H9 (cell line): ENCODE measurements at regions not wholly inside any gene's neighbourhood (a gene's known extent, or its start where the extent isn't known, plus 50 kb on each side); places are given as distances from the start of the nearest gene placed in this dataset.
A peak's percentile ranks its signal among the peaks of the same experiment; 100 is the strongest.

Source experiments
- DNase-seq: peaks from one replicate; pipeline ENCODE4 v3.0.0-alpha.2; 2017
- H2AFZ ChIP-seq: one replicate; pipeline ENCODE4 v1.6.1; 2013; ENCODE audit warnings: mild to moderate bottlenecking, low read length, control low read depth, moderate library complexity
- H2AK5ac ChIP-seq: 2 replicates; pipeline ENCODE4 v1.6.1; 2013; ENCODE audit warnings: low read length, control low read depth, mixed read lengths; ENCODE audit not compliant: insufficient read length
- H2BK120ac ChIP-seq: one replicate; pipeline ENCODE4 v1.6.1; 2013; ENCODE audit warnings: low read depth, mild to moderate bottlenecking, low read length, control low read depth, inconsistent platforms; ENCODE audit not compliant: poor library complexity, severe bottlenecking
- H2BK12ac ChIP-seq: 2 replicates; pipeline ENCODE4 v1.6.1; 2013; ENCODE audit warnings: low read length, control low read depth, mixed read lengths, low read depth; ENCODE audit not compliant: insufficient read length
- H2BK15ac ChIP-seq: 2 replicates; pipeline ENCODE4 v1.6.1; 2013; ENCODE audit warnings: low read depth, low read length, control low read depth
- H2BK20ac ChIP-seq: one replicate; pipeline ENCODE4 v1.6.1; 2013; ENCODE audit warnings: low read depth, mild to moderate bottlenecking, low read length, control low read depth, inconsistent platforms; ENCODE audit not compliant: poor library complexity, severe bottlenecking
- H2BK5ac ChIP-seq: 2 replicates; pipeline ENCODE4 v1.6.1; 2013; ENCODE audit warnings: low read length, control low read depth, mixed read lengths; ENCODE audit not compliant: insufficient read length
- H3K14ac ChIP-seq: 2 replicates; pipeline ENCODE4 v1.6.1; 2013; ENCODE audit warnings: low read length, control low read depth; ENCODE audit not compliant: insufficient read depth
- H3K18ac ChIP-seq: 2 replicates; pipeline ENCODE4 v1.6.1; 2013; ENCODE audit warnings: low read depth, mild to moderate bottlenecking, mixed read lengths, low read length, control low read depth; ENCODE audit not compliant: insufficient read length
- H3K23ac ChIP-seq: 2 replicates; pipeline ENCODE4 v1.6.1; 2013; ENCODE audit warnings: low read length, control low read depth, mixed read lengths, low read depth; ENCODE audit not compliant: insufficient read length
- H3K23me2 ChIP-seq: 2 replicates; pipeline ENCODE4 v1.6.1; 2013; ENCODE audit warnings: low read depth, mild to moderate bottlenecking, mixed read lengths, low read length, control low read depth; ENCODE audit not compliant: insufficient read length, poor library complexity, severe bottlenecking
- H3K27ac ChIP-seq: 2 replicates; pipeline ENCODE4 v1.5.1; 2013; ENCODE audit warnings: low read length, control low read depth, mixed read lengths, low read depth; ENCODE audit not compliant: insufficient read length
- H3K27me3 ChIP-seq: 2 replicates; pipeline ENCODE4 v1.6.1; 2013; ENCODE audit warnings: low read length, control low read depth, inconsistent platforms; ENCODE audit not compliant: insufficient read depth
- H3K4ac ChIP-seq: 2 replicates; pipeline ENCODE4 v1.6.1; 2013; ENCODE audit warnings: low read depth, mild to moderate bottlenecking, control low read depth, inconsistent platforms, low read length, moderate library complexity
- H3K4me1 ChIP-seq: 2 replicates; pipeline ENCODE4 v1.6.1; 2013; ENCODE audit warnings: low read length, control low read depth, inconsistent platforms; ENCODE audit not compliant: insufficient read depth
- H3K4me2 ChIP-seq: 2 replicates; pipeline ENCODE4 v1.6.1; 2013; ENCODE audit warnings: low read length, control low read depth, mixed read lengths; ENCODE audit not compliant: insufficient read length, insufficient read depth
- H3K56ac ChIP-seq: 2 replicates; pipeline ENCODE4 v1.6.1; 2013; ENCODE audit warnings: low read depth, mild to moderate bottlenecking, mixed read lengths, low read length, control low read depth; ENCODE audit not compliant: insufficient read length
- H3K79me1 ChIP-seq: 2 replicates; pipeline ENCODE4 v1.6.1; 2013; ENCODE audit warnings: low read depth, mild to moderate bottlenecking, moderate library complexity, low read length, control low read depth, inconsistent platforms; ENCODE audit not compliant: insufficient read depth, poor library complexity, severe bottlenecking
- H3K79me2 ChIP-seq: 2 replicates; pipeline ENCODE4 v1.6.1; 2013; ENCODE audit warnings: low read length, control low read depth, inconsistent platforms; ENCODE audit not compliant: insufficient read depth
- H3K9ac ChIP-seq: 2 replicates; pipeline ENCODE4 v1.6.1; 2013; ENCODE audit warnings: low read length, control low read depth, mixed read lengths; ENCODE audit not compliant: insufficient read length; ENCODE audit errors: extremely low read depth
- H3K9me3 ChIP-seq: one replicate; pipeline ENCODE4 v1.6.1; 2013; ENCODE audit warnings: low read depth, low read length, inconsistent platforms; ENCODE audit not compliant: control insufficient read depth
- H3T11ph ChIP-seq: one replicate; pipeline ENCODE4 v1.6.1; 2013; ENCODE audit warnings: mild to moderate bottlenecking, low read length, control low read depth, inconsistent platforms
- H4K20me1 ChIP-seq: one replicate; pipeline ENCODE4 v1.6.1; 2013; ENCODE audit not compliant: control insufficient read depth, insufficient read length, insufficient read depth
- H4K5ac ChIP-seq: 2 replicates; pipeline ENCODE4 v1.6.1; 2013; ENCODE audit warnings: low read depth, mild to moderate bottlenecking, mixed read lengths, low read length, control low read depth; ENCODE audit not compliant: insufficient read length
- H4K8ac ChIP-seq: replicated peaks from 2 replicates; pipeline ENCODE4 v1.6.1; 2013; ENCODE audit warnings: low read length, control low read depth, mixed read lengths, low read depth; ENCODE audit not compliant: insufficient read length
- H4K91ac ChIP-seq: 2 replicates; pipeline ENCODE4 v1.6.1; 2013; ENCODE audit warnings: low read depth, mild to moderate bottlenecking, moderate library complexity, mixed read lengths, low read length, control low read depth; ENCODE audit not compliant: insufficient read length
- H3K27ac Mint-ChIP-seq, 3 experiments: 2 replicates in 2 of 3; 3 replicates in 1 of 3; pipeline ENCODE4 v1.8.0; 2020 to 2021; ENCODE audit warnings: mixed read lengths in 3 of 3, mild to moderate bottlenecking in 1 of 3, moderate library complexity in 1 of 3
- H3K27me3 Mint-ChIP-seq: 2 replicates; pipeline ENCODE4 v1.8.0; 2021; ENCODE audit warnings: low read depth, mild to moderate bottlenecking, moderate library complexity, mixed read lengths
- H3K36me3 Mint-ChIP-seq, 3 experiments: 2 replicates in 2 of 3; 3 replicates in 1 of 3; pipeline ENCODE4 v1.8.0; 2020 to 2021; ENCODE audit warnings: low read depth in 3 of 3, mixed read lengths in 3 of 3; ENCODE audit not compliant: insufficient read depth in 1 of 3
- H3K4me1 Mint-ChIP-seq, 2 experiments: 2 replicates each; pipeline ENCODE4 v1.8.0; 2020; ENCODE audit warnings: mixed read lengths in 2 of 2
- H3K4me3 Mint-ChIP-seq, 2 experiments: 2 replicates in 1 of 2; 3 replicates in 1 of 2; pipeline ENCODE4 v1.8.0; 2020 to 2021; ENCODE audit warnings: mild to moderate bottlenecking in 2 of 2, mixed read lengths in 2 of 2, moderate library complexity in 1 of 2
- H3K9me3 Mint-ChIP-seq, 2 experiments: 2 replicates in 1 of 2; 3 replicates in 1 of 2; pipeline ENCODE4 v1.8.0; 2020; ENCODE audit warnings: mild to moderate bottlenecking in 2 of 2, mixed read lengths in 2 of 2, moderate library complexity in 1 of 2
- CTCF ChIP-seq: fragments of 200-600 bp; sonication (generic); conservative IDR thresholded peaks from 3 replicates; pipeline ENCODE4 v1.8.0; 2021; ENCODE audit warnings: antibody characterized with exemption, mild to moderate bottlenecking
- WGBS: extraction: QIAGEN DNeasy Blood & Tissue Kit; methylation state at CpG from one replicate; pipeline ENCODE4 v1.1.7; 2013; ENCODE audit warnings: missing lambda C conversion rate, low lambda C conversion rate, mixed read lengths; ENCODE audit not compliant: insufficient read length; ENCODE audit errors: extremely low coverage; 5-methylcytosine and 5-hydroxymethylcytosine counted together

DNA sequence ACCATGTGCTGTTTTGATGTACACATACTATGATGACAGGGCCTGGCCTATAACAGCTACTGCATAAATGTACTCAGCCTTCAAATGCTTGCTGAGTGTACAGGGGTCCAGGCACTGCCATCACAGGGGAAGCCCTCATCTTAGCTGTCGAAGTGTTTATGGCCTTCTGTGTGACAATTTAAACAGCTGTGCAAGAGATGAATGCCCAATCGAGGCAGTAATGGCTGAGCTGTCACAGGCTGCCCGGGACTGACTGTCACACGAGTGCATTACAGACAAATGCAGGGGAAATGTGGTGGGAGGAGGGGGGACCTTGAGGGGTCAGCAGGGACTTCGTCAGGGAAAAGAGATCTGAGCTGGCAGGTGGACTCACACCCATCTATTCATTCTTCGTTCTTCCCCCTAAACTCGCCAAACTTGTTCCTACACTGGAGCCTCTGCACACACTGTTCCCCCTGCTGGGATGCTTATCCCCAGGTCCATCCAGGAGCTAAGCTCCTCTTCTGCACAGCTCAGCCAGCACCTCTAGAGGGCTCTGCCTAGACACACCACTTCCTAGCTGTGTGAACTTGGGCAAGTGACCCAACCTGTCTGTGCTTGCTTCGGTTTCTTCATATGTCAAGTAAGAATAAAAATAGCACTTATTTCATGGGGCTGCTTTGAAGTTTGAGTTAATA lies 156.2 kb upstream of the IQSEC1 start:
- Histone ChIP-seq H2BK12ac (no peak overlapping the region), H3K18ac (no peak overlapping the region), H2BK5ac (no peak overlapping the region), H3K27ac (no peak overlapping the region), H4K91ac (no peak overlapping the region), H3K23me2 (no peaks in the 10 kb centered on the region), H3K14ac (no peak overlapping the region), H2AK5ac (no peak overlapping the region), H3K4ac (no peak overlapping the region), H3K9ac (no peak overlapping the region), H3T11ph (no peak overlapping the region), H3K79me1 (no peaks in the 10 kb centered on the region), H3K79me2 (no peaks in the 10 kb centered on the region), H2BK20ac (no peak overlapping the region), H3K56ac (no peak overlapping the region), H3K9me3 (no peaks in the 10 kb centered on the region), H2BK120ac (no peak overlapping the region), H4K5ac (no peak overlapping the region), H3K4me2 (no peak overlapping the region), H3K23ac (no peak overlapping the region), H3K4me1 (no peaks in the 10 kb centered on the region), H2BK15ac (no peak overlapping the region), H4K8ac (no peak overlapping the region), H4K20me1 (no peaks in the 10 kb centered on the region), H3K27me3 (no peaks in the 10 kb centered on the region), H2AFZ (no peak overlapping the region)
- no CpG with 5 or more reads among the region's 8 CpGs for WGBS
- H3K36me3 Mint-ChIP-seq: no peaks in the 10 kb centered on the region
- H3K4me3 Mint-ChIP-seq: no peak overlapping the region; a peak in 1 of 5 replicates
- peak; percentile 76 for TF ChIP-seq CTCF
- peaks cover 8 to 26% of the 10 kb centered on the region in 2 experiments; a peak in 3 of 4 replicates for H3K4me1 Mint-ChIP-seq
- H3K9me3 Mint-ChIP-seq: no peaks in the 10 kb centered on the region
- no peak overlapping the region for H3K27ac Mint-ChIP-seq
- no peaks in the 10 kb centered on the region for H3K27me3 Mint-ChIP-seq
- peak; percentile 87 for DNase-seq
